ENCODE measurements at regions not wholly inside any gene's neighbourhood (a gene's known extent, or its start where the extent isn't known, plus 50 kb on each side); places are given as distances from the start of the nearest gene placed in this dataset.

DNA sequence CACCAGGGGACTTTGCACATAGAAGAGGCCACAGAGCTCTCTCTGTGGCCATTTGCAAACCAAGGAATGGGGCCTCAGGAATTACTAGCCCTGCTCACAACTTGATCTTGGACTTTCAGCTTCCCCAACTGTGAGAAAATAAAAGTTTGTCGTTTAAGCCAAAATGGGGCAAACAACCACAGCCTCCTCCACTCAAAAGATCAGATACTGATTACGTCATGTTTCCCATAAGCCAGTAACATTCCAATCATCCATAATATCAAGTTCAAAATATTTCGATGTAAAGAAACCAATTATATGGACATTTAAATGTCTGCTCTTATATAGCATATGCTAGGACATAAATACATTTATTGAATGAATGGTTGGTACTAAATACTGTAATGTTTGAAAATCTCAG is 307.5 kb upstream of the HAND2 start:
- CTCF ChIA-PET: no interaction called here
- POLR2A ChIA-PET: no interaction called here
- TF ChIP-seq, protein P1, sequence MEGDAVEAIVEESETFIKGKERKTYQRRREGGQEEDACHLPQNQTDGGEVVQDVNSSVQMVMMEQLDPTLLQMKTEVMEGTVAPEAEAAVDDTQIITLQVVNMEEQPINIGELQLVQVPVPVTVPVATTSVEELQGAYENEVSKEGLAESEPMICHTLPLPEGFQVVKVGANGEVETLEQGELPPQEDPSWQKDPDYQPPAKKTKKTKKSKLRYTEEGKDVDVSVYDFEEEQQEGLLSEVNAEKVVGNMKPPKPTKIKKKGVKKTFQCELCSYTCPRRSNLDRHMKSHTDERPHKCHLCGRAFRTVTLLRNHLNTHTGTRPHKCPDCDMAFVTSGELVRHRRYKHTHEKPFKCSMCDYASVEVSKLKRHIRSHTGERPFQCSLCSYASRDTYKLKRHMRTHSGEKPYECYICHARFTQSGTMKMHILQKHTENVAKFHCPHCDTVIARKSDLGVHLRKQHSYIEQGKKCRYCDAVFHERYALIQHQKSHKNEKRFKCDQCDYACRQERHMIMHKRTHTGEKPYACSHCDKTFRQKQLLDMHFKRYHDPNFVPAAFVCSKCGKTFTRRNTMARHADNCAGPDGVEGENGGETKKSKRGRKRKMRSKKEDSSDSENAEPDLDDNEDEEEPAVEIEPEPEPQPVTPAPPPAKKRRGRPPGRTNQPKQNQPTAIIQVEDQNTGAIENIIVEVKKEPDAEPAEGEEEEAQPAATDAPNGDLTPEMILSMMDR (IDR thresholded peaks at IDR 0.05; ENCODE audit: low read depth, low read length): no peak

DNA sequence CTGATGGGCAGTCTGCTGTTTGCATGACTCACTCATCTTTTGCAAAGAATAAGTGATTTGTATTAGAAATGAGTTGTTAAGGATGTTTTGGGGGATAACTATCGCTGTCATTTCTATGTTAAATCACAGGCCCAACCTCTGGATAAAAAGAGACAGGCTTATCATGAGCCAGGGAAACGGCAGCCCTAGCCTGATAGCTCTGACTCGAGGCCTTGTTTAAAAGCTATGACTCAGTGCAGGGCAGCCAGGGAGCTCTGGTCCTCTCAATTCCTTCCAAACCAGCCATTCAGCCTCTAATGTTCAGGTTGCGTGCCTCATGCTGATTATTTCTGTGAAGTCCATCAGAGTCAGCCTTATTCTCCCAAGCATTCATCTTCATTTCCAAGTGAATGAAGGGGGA is 305.9 kb upstream of the HAND2 start:
- ChIA-PET POLR2A (no interaction called here), CTCF (interaction anchor here (1.0 to 1.8 kb wide), 2 partner anchors 8 to 331 kb away, joined by 4 to 6 read pairs; no protein-coding TSS in a partner anchor)
- no peaks in the 10 kb centered on the region for H3K27me3 ChIP-seq (ENCODE audit: control insufficient read depth, insufficient read depth, low read length)
- TF ChIP-seq, protein P1 (IDR thresholded peaks at IDR 0.05; ENCODE audit: low read depth, low read length): no peak
- H3K4me3 ChIP-seq (ENCODE audit: low read depth, low read length): no peak overlapping the region
- peak; percentile 24 for DNase-seq (ENCODE audit: low read depth, low spot score)
- no peaks in the 10 kb centered on the region for H3K9me3 ChIP-seq (ENCODE audit: control insufficient read depth, insufficient read depth, low read length)
- no peak overlapping the region for H3K27ac ChIP-seq (ENCODE audit: low read depth, low read length)

More for the DNA sequence above, 307.5 kb upstream of the HAND2 start:
- DNase-seq (ENCODE audit: low read depth, low spot score): no peak
- H3K9me3 ChIP-seq (ENCODE audit: control insufficient read depth, insufficient read depth, low read length): no peaks in the 10 kb centered on the region
- no peak overlapping the region for H3K27ac ChIP-seq (ENCODE audit: low read depth, low read length)
- no peaks in the 10 kb centered on the region for H3K27me3 ChIP-seq (ENCODE audit: control insufficient read depth, insufficient read depth, low read length)
- H3K4me3 ChIP-seq (ENCODE audit: low read depth, low read length): no peak overlapping the region

DNA sequence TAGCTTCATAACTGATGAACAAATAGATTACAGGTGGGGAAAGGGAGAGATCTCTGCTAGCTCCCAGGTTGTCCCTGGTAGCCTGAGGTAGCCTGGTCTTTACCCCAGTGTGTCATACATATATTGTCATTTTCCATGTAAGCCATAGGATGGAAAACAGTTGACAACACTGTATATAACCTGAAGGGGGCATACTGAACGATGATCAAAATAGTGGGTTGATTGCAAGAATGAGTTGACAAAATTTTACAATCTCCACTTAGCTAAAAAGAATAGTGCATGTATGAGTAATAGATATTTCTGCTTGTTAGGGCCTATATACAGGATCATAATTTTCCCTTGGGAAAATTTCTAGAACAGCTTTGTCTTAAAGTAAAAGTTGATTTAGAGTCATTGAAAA is 304.1 kb upstream of the HAND2 start:
- TF ChIP-seq, protein P1 (IDR thresholded peaks at IDR 0.05; ENCODE audit: low read depth, low read length): no peak
- no peak for DNase-seq (ENCODE audit: low read depth, low spot score)
- H3K9me3 ChIP-seq (ENCODE audit: control insufficient read depth, insufficient read depth, low read length): no peaks in the 10 kb centered on the region
- H3K27me3 ChIP-seq (ENCODE audit: control insufficient read depth, insufficient read depth, low read length): no peaks in the 10 kb centered on the region
- no peak overlapping the region for H3K4me3 ChIP-seq (ENCODE audit: low read depth, low read length)
- ChIA-PET CTCF (interaction anchor here (0.9 kb wide), 1 partner anchor 22 kb away, joined by 4 read pairs; no protein-coding TSS in a partner anchor), POLR2A (no interaction called here)
- no peak overlapping the region for H3K27ac ChIP-seq (ENCODE audit: low read depth, low read length)

DNA sequence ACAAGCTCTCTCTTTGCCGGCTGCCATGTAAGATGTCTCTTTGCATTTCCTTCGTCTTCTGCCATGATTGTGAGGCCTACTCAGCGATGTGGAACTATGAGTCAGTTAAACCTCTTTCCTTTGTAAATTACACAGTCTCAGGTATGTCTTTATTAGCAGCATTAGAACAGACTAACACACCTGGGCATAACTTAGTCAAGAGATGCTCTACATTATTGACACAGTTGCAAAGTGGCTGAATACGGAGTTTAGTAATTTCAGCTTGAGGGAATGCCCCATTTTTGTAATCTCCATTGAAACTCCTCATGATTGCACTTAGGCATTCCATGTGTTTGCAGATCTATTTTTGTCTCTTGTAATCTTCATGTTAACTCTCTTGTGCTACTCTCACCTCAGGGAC is 299.5 kb upstream of the HAND2 start:
- H3K27ac ChIP-seq (ENCODE audit: low read depth, low read length): no peak overlapping the region
- no peak overlapping the region for H3K4me3 ChIP-seq (ENCODE audit: low read depth, low read length)
- ChIA-PET POLR2A (no interaction called here), CTCF (no interaction called here)
- TF ChIP-seq, protein P1 (IDR thresholded peaks at IDR 0.05; ENCODE audit: low read depth, low read length): no peak
- H3K9me3 ChIP-seq (ENCODE audit: control insufficient read depth, insufficient read depth, low read length): no peaks in the 10 kb centered on the region
- no peaks in the 10 kb centered on the region for H3K27me3 ChIP-seq (ENCODE audit: control insufficient read depth, insufficient read depth, low read length)
- DNase-seq (ENCODE audit: low read depth, low spot score): no peak

DNA sequence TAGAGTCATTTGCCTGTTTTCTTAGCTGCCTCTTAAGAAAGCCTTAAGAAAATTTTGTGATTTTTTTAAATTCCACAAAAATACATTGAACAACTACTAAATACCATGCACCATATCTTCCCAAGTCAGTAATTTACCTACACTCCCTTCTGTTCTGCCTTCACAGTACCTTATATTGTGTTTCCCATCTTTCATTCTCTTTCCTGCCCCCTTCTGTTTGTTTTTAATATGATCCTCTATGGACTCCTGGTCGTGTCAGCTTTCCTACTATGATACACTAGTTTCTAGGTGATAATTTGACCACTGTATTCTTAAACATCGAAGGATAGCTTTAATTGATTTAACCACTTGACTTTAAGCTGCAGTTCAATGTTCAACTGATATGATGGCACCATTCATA is 297.7 kb upstream of the HAND2 start:
- Histone ChIP-seq H3K9me3 (ENCODE audit: control insufficient read depth, insufficient read depth, low read length) (no peaks in the 10 kb centered on the region), H3K27ac (ENCODE audit: low read depth, low read length) (no peak overlapping the region), H3K27me3 (ENCODE audit: control insufficient read depth, insufficient read depth, low read length) (no peaks in the 10 kb centered on the region), H3K4me3 (ENCODE audit: low read depth, low read length) (no peak overlapping the region)
- no peak for DNase-seq (ENCODE audit: low read depth, low spot score)
- POLR2A ChIA-PET: no interaction called here
- CTCF ChIA-PET: interaction anchor here (0.7 to 1.6 kb wide), 5 partner anchors 9 to 407 kb away, joined by 3 to 6 read pairs (median 4); no protein-coding TSS in a partner anchor
- TF ChIP-seq, protein P1 (IDR thresholded peaks at IDR 0.05; ENCODE audit: low read depth, low read length): no peak

Measured in AG04450 (cell line).